Uterus (tissue), 2 donors: ENCODE measurements at regions not wholly inside any gene's neighbourhood (a gene's known extent, or its start where the extent isn't known, plus 50 kb on each side); places are given as distances from the start of the nearest gene placed in this dataset.

ENCODE experiments used
- CTCF ChIP-seq, 4 experiments: fragments of 200-600 bp in 2 of 4; fragments of 450-650 bp in 2 of 4; sonication (generic) in 2 of 4; IDR thresholded peaks; one replicate each; pipeline ENCODE4 v1.5.1; 2016 to 2019; ENCODE audit warnings: antibody characterized with exemption in 4 of 4, mild to moderate bottlenecking in 2 of 4, moderate library complexity in 1 of 4
- POLR2A ChIP-seq, 2 donors: fragments of 450-650 bp; IDR thresholded peaks; one replicate each; pipeline ENCODE4 v1.6.1; 2016; ENCODE audit warnings: antibody characterized with exemption in 2 of 2, mild to moderate bottlenecking in 1 of 2, moderate library complexity in 1 of 2

GRCh38 chr2:16851126-16851525 is 185.5 kb upstream of the CYRIA start:
- TF ChIP-seq CTCF (IDR thresholded peaks at IDR 0.05) (no peak), POLR2A (IDR thresholded peaks at IDR 0.05) (no peak)
